ENCODE measurements at regions not wholly inside any gene's neighbourhood (a gene's known extent, or its start where the extent isn't known, plus 50 kb on each side); places are given as distances from the start of the nearest gene placed in this dataset.
"Not testable (repeated sequence)": the region's sequence is repeated elsewhere in the genome, so short reads cannot be mapped to it uniquely, and the experiment has no call there.

DNA sequence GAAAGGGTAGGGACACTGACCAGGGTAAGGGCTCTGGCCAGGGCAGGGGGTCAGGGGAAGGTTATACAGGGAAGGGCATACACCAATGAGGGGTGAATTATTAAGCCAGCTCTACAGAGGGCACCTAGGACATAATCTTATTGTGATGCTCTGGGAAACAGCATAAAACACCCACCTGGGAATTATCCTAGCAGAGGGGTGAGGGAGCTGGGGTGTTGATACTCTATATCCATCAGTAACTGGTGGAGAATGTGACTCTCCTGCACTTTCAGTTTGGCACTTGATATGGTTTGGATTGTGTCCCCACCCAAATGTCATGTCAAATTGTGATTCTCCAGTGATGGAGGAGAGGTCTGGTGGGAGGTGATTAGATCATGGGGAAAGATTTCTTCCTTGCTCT is 291.2 kb downstream of the ASMT start:
- no peak for DNase-seq

DNA sequence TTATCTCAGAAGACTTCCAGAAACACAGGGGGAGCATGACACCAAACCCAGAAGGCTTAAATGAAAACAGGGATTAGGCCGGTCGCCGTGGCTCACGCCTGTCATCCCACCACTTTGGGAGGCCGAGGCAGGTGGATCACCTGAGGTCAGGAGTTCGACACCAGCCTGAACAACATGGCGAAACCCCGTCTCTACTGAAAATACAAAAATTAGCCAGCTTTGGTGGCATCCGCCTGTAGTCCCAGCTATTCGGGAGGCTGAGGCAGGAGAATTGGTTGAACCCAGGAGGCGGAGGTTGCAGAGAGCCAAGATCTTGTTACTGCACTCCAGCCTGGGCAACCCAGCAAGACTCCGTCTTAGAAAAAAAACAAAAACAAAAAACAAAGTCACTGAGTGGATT is 294.1 kb downstream of the ASMT start:
- not testable (repeated sequence) for DNase-seq

DNA sequence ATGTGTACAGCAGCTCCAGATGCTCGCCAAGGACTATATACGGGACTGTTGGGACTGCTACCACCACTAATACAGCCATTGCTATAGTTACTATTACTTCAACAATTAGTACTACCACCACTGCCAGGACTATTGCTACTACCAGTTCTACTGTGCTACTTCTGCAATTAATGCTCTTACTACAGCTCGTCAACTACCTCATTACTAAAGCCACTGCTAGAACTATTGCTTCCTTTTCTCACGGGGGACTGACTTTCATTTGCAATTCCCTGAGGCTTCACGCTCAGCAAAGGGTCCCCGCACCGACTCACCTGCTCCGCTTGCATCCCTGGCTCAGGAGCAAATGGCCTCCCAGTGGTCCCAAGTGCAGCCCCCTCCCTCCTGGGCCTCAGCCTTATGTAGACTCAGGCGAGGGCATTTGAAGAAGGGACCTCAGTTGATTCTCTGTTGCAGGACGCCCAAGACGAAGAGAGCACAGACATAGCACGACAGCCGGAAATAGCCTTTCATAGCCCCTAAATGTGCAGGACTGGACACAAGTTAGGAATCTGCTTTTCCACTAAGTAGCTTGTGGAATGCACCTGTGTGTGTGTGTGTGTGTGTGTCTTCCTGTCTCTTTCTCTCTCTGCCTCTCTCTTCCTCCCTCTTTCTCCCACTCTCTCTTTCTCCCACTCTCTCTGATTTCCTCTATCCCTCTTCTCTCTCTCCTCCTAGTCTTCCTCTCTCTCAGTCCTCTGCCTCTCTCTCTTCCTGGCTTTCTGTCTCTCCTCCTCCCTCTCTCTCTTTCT is 294.8 kb downstream of the ASMT start:
- no peak for DNase-seq

DNA sequence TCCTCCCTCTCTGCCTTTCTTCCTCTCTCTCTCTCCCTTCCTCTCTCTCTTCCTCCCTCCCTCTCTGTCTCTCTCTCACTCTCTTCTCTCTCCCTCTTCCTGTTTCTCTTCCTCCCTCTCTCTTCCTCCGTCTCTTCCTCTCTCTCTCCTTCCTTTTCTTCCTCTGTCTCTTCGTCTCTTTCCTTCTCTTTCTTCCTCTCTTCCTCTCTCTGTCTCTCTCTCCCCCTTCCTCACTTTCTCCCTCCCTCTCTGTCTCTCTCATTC is 295.3 kb downstream of the ASMT start:
- no peak for DNase-seq

DNA sequence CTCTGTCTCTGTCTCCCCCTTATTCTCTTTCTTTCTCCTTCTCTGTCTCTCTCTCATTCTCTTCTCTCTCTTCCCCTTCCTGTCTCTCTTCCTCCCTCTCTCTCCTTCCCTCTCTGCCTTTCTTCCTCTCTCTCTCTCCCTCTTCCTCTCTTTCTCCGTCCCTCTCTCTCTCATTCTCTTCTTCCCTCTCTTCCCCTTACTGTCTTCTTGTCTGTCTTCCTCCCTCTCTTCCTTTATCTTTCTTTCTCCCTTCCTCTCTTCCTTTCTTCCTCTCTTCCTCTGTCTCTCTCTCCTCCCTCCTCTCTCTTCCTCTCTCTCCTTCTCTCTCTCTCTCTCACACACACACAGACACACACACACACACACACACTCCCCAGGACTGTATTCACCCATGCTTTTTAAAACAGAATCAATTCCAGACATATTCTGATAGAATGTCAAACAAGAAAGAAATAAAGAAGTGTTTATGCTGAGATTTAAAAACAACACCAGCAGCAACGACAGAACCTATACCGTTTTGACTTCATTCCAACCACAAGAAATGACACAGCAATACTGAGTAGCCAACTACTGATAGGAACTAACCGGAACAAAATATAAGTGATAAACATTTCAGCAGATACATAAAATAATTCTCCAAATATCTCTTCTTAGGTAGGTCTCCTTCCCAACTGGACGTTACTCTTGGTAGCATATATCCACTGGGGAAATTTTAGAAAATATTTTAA is 296.7 kb downstream of the ASMT start:
- no peak for DNase-seq

DNA sequence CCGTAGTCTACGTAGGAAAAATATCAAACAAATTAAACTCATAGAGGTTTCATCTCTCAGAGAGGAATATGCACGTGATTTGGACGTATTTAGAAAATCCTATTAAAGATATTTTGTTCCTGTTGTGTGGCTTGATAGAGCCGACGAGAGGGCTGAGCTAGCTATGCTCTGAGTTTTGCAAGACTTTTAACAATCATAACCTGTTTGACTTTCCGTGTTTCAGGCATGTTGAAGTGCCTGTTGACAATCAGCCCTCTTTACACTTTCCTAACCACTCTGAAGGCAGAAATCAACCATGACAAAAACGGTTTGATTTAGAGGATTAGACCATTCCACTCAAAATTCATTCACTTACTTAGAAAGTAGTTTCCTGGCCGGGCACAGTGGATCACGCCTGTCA is 297.3 kb downstream of the ASMT start:
- DNase-seq, result peak; percentile 0

DNA sequence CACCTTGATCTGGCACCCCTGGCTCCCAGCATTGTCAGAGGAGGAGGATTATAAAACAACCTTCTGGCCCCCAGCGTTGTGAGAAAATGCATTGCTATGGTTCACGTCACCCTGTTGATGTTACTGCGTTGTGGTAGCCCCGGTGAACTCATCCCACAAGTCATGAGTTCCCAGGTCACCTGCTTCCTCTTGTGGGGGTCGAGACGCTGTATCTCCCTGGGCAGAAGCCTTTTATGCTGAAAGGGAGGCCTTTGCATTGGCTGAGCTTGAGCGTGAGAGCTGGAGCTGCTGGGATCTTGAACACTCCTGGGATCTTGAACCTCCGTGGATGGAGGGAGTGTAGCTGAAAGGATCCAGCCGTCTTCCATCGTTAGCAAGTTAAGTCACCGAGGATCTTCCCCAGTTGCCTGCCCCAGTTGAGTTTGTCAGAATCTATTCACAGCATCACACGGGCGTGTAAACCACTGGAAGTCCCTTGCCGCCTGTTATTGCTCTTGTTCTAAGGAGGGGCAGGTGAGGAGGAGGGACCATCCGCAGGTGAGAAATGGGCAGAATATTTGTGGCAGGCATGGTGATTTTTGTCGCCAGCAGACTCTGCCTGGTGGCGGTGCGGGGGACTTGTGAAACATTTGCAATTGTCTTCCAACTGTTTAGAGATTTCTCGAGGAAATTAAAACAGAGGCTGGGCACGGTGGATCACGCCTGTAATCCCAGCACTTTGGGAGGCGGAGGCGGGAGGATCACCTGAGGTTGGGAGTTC is 299.9 kb downstream of the ASMT start:
- DNase-seq, result no peak

DNA sequence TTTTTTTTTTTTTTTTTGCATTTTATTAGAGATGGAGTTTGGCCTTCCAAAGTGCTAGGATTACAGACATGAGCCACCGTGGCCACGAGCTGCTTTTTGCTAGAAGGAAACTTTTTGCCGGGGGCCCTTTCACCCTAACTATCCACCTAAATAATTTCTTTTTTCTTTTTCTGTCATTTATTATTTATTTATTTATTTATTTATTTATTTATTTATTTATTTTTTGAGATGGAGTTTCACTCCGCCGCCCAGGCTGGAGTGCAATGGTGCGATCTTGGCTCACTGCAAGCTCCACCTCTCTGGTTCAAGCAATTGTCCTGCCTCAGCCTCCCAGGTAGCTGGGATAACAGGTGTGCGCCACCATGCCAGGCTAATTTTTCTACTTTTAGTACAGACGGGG is 303.9 kb downstream of the ASMT start:
- no peak for DNase-seq

DNA sequence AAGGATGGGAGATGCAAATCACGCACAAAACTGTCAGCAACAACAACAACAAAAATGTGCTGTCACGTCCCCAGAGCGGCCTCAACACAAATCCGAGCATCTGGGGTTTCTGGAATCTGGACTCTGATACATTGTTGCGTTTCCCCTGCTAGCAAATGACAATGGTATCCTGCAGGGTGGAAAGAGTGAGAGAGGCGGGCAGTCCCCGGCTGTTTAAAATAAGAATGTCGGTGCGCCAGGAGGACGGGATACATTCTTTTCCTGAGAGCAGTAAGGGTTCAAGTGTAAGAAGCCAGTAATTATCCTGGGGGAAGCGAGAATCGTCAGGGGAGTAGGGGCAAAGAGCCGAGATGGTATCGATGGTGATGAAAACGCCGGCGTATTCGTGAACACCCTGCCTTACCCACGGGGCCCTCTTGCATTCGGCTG is 310.2 kb downstream of the ASMT start:
- no peak for DNase-seq

DNA sequence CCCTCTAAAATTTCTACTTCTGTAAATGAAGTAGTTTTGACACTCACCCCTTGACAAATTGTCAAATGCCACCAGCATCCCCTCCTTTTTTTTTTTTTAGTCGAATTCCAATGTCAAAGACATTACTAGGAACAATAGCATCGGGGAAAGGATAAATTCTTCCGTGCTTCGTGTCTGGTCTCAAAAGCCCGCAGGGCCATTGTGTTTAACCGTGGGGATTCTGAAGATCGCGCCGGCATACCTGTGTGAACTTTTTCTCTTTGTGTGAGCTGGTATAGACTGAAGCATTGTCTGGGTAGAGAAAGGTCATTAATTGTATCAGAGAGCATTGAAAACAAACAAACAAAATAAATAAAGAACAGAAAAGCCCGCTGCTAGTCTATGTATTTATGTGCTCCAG is 313.9 kb downstream of the ASMT start:
- no peak for DNase-seq

DNA sequence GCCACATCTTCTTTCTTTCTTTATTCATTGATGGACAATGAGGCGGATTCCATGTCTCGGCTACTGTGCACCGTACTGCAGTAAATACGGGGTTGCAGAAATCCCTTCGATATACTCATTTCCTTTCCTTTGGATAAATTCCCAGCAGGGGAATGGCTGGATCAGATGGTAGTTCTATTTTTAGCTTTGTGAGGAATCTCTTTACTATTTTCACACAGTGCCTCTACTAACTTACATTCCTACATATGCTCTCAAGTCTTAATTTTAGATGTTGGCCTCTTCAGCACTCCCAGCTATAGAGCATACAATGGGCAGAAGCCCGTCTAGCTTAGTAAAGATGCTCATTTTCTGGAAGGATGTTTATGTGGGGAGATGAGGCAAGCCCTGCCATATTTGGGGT is 317.4 kb downstream of the ASMT start:
- no peak for DNase-seq

DNA sequence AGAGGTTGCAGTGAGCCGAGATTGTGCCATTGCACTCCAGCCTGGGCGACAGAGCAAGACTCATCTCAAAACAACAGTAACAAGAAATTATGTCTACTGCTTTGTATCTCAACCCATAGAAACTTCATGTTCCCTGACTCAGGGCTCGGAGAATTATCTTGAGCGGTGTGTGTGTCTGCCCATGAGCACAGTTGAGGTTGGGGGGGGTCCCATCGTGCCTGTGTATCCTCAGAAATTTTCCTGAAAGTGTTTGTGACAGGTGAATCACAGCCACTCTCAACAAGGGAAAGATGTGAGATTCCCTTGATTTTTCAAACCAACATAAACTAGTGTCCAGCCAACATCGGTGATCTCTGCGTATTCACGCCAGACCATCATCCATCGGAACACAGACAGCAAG is 319.1 kb downstream of the ASMT start:
- no peak for DNase-seq

DNA sequence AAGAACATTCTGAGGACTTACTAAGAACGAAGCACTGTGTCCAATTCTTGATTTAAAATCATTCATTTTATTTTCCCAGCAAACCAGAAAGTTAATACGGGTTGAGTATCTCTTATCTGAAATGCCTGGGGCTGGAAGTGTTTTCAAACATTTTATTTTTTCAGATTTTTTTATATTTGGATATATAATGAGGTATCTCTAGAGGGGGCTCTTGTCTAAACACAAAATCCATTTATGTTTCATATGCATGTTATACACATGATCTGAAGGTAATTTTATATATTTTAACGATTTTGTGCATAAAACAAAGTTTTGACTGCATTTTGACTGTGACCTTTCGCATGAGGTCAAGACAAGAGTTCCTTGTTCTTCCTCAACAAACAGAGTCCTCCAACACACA is 320.9 kb downstream of the ASMT start:
- DNase-seq, result no peak

DNA sequence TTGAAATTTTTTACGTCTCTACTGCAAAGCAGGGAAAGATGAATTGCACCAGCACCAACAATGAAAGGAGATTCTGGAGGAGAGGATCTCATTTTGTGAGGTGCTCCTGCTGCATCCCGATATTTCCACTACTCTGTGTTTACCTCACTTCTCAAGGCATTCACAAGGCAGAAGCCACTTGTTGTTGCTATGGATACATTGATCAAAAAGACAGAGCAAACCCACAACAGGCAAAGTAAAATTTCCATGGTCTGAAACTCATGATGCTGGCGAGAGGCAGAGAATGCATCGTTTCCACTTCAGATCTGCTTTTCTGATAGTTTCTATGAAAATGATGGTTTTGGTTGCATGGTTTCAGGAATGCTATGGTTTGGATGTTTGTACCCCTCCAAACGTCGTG is 323.3 kb downstream of the ASMT start:
- no peak for DNase-seq

DNA sequence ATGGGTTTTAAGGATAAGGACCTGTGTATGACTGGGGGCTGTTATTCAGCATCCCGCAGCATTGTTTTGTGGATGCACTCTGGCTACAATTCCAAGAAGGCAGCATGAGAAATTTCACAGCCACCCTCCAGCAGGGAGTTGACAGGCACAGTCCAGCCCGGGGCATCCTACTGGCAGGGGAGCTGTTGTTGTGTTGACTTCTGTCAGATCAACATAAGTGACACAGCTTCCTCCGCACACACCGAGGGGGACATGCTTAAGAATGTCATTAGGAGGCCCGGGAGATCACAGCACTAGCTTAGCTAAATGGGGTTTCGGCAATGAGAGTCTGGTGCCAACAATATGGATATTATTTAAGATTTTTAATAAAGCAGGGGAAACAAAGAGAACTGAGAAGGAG is 326.5 kb downstream of the ASMT start:
- DNase-seq, result no peak

DNA sequence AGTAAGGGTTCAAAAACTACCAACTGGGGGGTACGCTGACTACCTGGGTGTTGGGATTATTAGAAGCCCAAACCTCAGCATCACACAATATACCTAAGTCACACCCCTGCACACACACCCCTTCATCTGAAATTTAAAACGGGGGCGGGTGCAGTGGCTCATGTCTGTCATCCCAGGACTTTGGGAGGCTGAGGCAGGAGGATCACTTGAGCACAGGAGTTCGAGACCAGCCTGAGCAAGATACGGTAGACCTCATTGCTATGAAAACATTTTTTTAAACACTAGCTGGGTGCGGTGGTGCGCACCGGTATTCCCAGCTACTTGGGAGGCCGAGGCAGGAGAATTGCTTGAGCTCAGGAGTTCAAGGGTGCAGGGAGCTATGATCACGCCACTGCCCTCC is 331.0 kb downstream of the ASMT start:
- no peak for DNase-seq

DNA sequence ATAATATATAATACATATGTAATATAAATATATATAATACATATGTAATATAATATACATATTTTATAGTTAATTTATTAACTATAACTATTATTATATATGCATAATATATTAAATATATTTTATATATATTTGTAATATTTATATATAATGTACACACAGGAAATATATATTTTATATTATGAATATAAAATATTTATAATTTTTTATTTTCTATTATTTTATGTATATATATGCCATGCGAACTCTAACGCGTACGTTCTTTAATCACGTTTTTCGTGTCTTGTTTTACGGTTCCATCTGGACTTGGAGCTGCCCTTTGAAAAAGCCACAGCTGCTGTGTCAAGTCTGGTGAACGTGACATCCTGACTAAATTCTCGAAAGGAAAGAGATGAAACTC is 332.1 kb downstream of the ASMT start:
- DNase-seq, result no peak
